BJ (cell line): ENCODE measurements at regions not wholly inside any gene's neighbourhood (a gene's known extent, or its start where the extent isn't known, plus 50 kb on each side); places are given as distances from the start of the nearest gene placed in this dataset.

Source experiments
- CTCF ChIA-PET: fragments of 350-600 bp; formaldehyde crosslinking; extraction: SDS; loops from one replicate; lab custom pipeline; 2021; ENCODE audit warnings: antibody characterized with exemption, inconsistent platforms; lab: Yijun Ruan, JAX
- POLR2A ChIA-PET: fragments of 300-600 bp; sonication (Branson Sonifier 250); formaldehyde crosslinking; extraction: SDS; loops from one replicate; lab custom pipeline; 2021; ENCODE audit warnings: antibody characterized with exemption; lab: Charles Lee
- DNase-seq: peaks from one replicate; pipeline ENCODE4 v3.0.0-alpha.2; 2011; ENCODE audit warnings: low read depth
- H3K27me3 ChIP-seq: 2 replicates; pipeline ENCODE4 v1.6.0; 2011; ENCODE audit warnings: low read length; ENCODE audit not compliant: control insufficient read depth, insufficient read depth
- H3K36me3 ChIP-seq: 2 replicates; pipeline ENCODE4 v1.5.1; 2011; ENCODE audit warnings: low read length; ENCODE audit not compliant: control insufficient read depth, insufficient read depth
- H3K4me3 ChIP-seq: 2 replicates; pipeline ENCODE4 v1.5.1; 2011; ENCODE audit warnings: low read depth, mild to moderate bottlenecking, control low read depth, low read length
- CTCF ChIP-seq: IDR thresholded peaks from 2 replicates; pipeline ENCODE4 v1.5.1; 2011; ENCODE audit warnings: low read depth, mild to moderate bottlenecking, control low read depth, inconsistent platforms, low read length, moderate library complexity; ENCODE audit not compliant: insufficient read depth

DNA sequence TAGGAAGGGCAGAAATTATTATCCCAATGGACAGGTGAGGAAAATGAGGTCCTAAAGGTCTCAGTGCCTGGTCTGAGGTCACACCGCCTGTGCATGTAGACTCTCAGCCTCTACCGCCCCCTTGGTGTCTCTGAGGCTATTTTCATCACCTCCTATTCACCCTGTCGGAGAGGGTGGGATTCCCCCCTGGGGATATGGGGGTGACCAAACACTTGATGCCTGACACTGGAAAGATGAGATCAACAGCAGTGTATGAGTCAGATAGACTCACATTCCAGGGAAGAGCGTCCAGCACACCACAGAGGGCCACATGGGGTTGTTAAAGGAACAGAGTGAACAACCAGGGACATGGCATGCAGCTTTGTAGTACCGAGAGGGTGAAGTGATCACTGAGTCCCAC is 199.7 kb downstream of the SMAD2 start:
- DNase-seq = no peak
- TF ChIP-seq CTCF = no peak
- CTCF ChIA-PET = interaction anchor here (1.7 kb wide), 1 partner anchor 18 kb away, joined by 9 read pairs; no protein-coding TSS in a partner anchor
- no peak overlapping the region for H3K4me3 ChIP-seq
- POLR2A ChIA-PET = no interaction called here
- H3K27me3 ChIP-seq = no peaks in the 10 kb centered on the region; the same call in 1 of the 2 replicates
- no peaks in the 10 kb centered on the region for H3K36me3 ChIP-seq

- TF ChIP-seq CTCF = no peak
- no peaks in the 10 kb centered on the region for H3K36me3 ChIP-seq
- DNase-seq = no peak
- H3K4me3 ChIP-seq = no peak overlapping the region
- ChIA-PET POLR2A (no interaction called here), CTCF (interaction anchor here (0.7 kb wide), 1 partner anchor 19 kb away, joined by 3 read pairs; no protein-coding TSS in a partner anchor)
- no peaks in the 10 kb centered on the region; the same call in 1 of the 2 replicates for H3K27me3 ChIP-seq
Measured at GRCh38 chr18:47729356-47729755, 201.1 kb downstream of the SMAD2 start.

GRCh38 chr18:47728921-47729320 is 201.5 kb downstream of the SMAD2 start:
- DNase-seq = no peak
- CTCF ChIA-PET = interaction anchor here (0.7 kb wide), 1 partner anchor 20 kb away, joined by 3 read pairs; no protein-coding TSS in a partner anchor
- Histone ChIP-seq H3K36me3 (no peaks in the 10 kb centered on the region), H3K27me3 (no peaks in the 10 kb centered on the region; the same call in 1 of the 2 replicates), H3K4me3 (no peak overlapping the region)
- POLR2A ChIA-PET = no interaction called here
- no peak for TF ChIP-seq CTCF

DNA sequence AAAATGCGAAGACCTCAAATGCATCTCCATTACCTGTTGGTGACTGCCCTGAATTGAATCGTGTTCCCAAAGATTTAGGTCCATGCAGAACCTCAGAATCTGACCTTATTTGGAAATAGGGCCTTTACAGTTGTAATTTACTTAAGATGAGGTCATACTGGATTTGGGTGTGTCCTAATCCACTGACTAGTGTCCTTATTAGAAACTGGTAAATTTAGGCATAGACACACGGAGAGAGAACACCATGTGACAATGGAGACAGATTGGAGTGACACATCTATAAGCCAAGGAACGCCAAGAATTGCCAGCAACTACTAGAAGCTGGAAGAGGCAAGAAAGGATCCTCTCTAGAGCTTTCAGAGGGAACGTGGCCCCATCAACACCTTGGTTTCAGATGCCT is 203.1 kb downstream of the SMAD2 start:
- CTCF ChIA-PET = interaction anchor here (0.6 kb wide), 1 partner anchor 28 kb away, joined by 3 read pairs; no protein-coding TSS in a partner anchor
- DNase-seq = no peak

GRCh38 chr18:47726550-47726949 is 203.9 kb downstream of the SMAD2 start:
- DNase-seq = no peak
- H3K27me3 ChIP-seq = no peaks in the 10 kb centered on the region; the same call in 1 of the 2 replicates
- no peak overlapping the region for H3K4me3 ChIP-seq
- TF ChIP-seq CTCF = no peak
- CTCF ChIA-PET = no interaction called here
- POLR2A ChIA-PET = no interaction called here
- H3K36me3 ChIP-seq = no peaks in the 10 kb centered on the region

More for the DNA sequence above, 203.1 kb downstream of the SMAD2 start:
- Histone ChIP-seq H3K27me3 (no peaks in the 10 kb centered on the region; the same call in 1 of the 2 replicates), H3K4me3 (no peak overlapping the region), H3K36me3 (no peaks in the 10 kb centered on the region)
- POLR2A ChIA-PET = no interaction called here
- TF ChIP-seq CTCF = no peak
